ENCODE measurements at regions not wholly inside any gene's neighbourhood (a gene's known extent, or its start where the extent isn't known, plus 50 kb on each side); places are given as distances from the start of the nearest gene placed in this dataset.

GRCh38 chr7:42426163-42426562 lies 189.2 kb upstream of the GLI3 start:
- POLR2A ChIA-PET: no interaction called here

More at GRCh38 chr7:42426163-42426562, 189.2 kb upstream of the GLI3 start:
- no peak overlapping the region for H3K27ac ChIP-seq (ENCODE audit: extremely low read depth, low read depth, low read length)
- H2AFZ ChIP-seq (ENCODE audit: low read depth, low read length): no peak overlapping the region
- BruUV-seq (replicated peaks): no TSS peak
- no peak overlapping the region for H3K9ac ChIP-seq (ENCODE audit: insufficient read depth in 1 of 2, low read depth in 2 of 2, low read length in 2 of 2)
- in situ Hi-C loops (cut with MboI): no loop called here
- no peak for DNase-seq (ENCODE audit: extremely low read depth in 1 of 4, low spot score in 3 of 4)
- 2% methylated on average over 4 of the region's 4 CpGs for WGBS (ENCODE audit: insufficient coverage, low coverage, missing lambda C conversion rate)
- H3K27me3 ChIP-seq (ENCODE audit: control insufficient read depth in 2 of 2, insufficient read depth in 2 of 2, low read length in 2 of 2): no peaks in the 10 kb centered on the region
- H4K20me1 ChIP-seq (replicated peaks; ENCODE audit: control insufficient read depth, insufficient read depth, low read length): no peaks in the 10 kb centered on the region
- no peaks in the 10 kb centered on the region for H3K36me3 ChIP-seq (ENCODE audit: control insufficient read depth, insufficient read depth, low read length)
- no peak overlapping the region for H3K4me3 ChIP-seq
- no peaks in the 10 kb centered on the region for H3K9me3 ChIP-seq (replicated peaks; ENCODE audit: control insufficient read depth, insufficient read depth, low read depth, low read length)
- no peak for FAIRE-seq
- CTCF ChIA-PET (ENCODE audit: low intra/inter-chr PET ratio): no interaction called here
- no peak for ATAC-seq
- TF ChIP-seq VEZF1 (CRISPR knock-in tag; IDR thresholded peaks at IDR 0.05) (no peak), ATF1 (CRISPR knock-in tag; IDR thresholded peaks at IDR 0.05) (no peak), ATF1 (tag; IDR thresholded peaks at IDR 0.05) (peak; percentile 91), ATF3 (IDR thresholded peaks at IDR 0.05) (peak; percentile 70), ATF3 (CRISPR knock-in tag; conservative IDR thresholded peaks at IDR 0.05) (no peak), ATF7 (IDR thresholded peaks at IDR 0.05) (peak; percentile 43; the same call in 1 of the 2 replicates), POLR2A (conservative IDR thresholded peaks at IDR 0.05) (no peak), ZNF696 (CRISPR knock-in tag; conservative IDR thresholded peaks at IDR 0.05) (no peak), CREM (IDR thresholded peaks at IDR 0.05; ENCODE audit: low read depth) (peak; percentile 86), AFF4 (CRISPR knock-in tag; IDR thresholded peaks at IDR 0.05) (no peak), POLR2AphosphoS5 (IDR thresholded peaks at IDR 0.05; ENCODE audit: control insufficient read depth, insufficient read depth, low read depth, low read length) (no peak), PCBP1 (IDR thresholded peaks at IDR 0.05; ENCODE audit: low read depth, low read length, poor library complexity, severe bottlenecking) (no peak), CREB1 (IDR thresholded peaks at IDR 0.05) (peak; percentile 87), CREB1 (CRISPR knock-in tag; IDR thresholded peaks at IDR 0.05) (peak; percentile 54)
- H3K9me1 ChIP-seq (ENCODE audit: control insufficient read depth, insufficient read depth, low read length): no peaks in the 10 kb centered on the region
- intact Hi-C loops (cut with micrococcal nuclease): no loop called here
- H3K79me2 ChIP-seq (ENCODE audit: control insufficient read depth, insufficient read depth, low read length): no peaks in the 10 kb centered on the region
- no peaks in the 10 kb centered on the region for H3K4me1 ChIP-seq (replicated peaks in 1 of 2; ENCODE audit: control insufficient read depth in 2 of 2, insufficient read depth in 2 of 2, low read length in 2 of 2)
- H3K4me2 ChIP-seq (ENCODE audit: insufficient read depth, low read length): no peak overlapping the region

Data from K562 (cell line).